HCT116 (cell line): ENCODE measurements at regions not wholly inside any gene's neighbourhood (a gene's known extent, or its start where the extent isn't known, plus 50 kb on each side); places are given as distances from the start of the nearest gene placed in this dataset.

Experiments
- ATAC-seq: fragments of 200-7000 bp; cut with Tn5 transposase; 2 replicates; pipeline ENCODE4 v1.9.1; 2020; ENCODE audit warnings: mild to moderate bottlenecking, moderate library complexity
- BruUV-seq: library from RNA; stranded (reverse); fragments of 400-500 nt; replicated peaks from 2 replicates; lab custom pipeline; 2021; lab: Mats Ljungman, UMichigan
- CTCF ChIA-PET: fragments of 300-600 bp; sonication (Branson Sonifier 250); formaldehyde crosslinking; loops from one replicate; lab custom pipeline; 2021; ENCODE audit warnings: antibody characterized with exemption; lab: Charles Lee
- POLR2A ChIA-PET: fragments of 300-600, 350-600 bp; sonication (Branson Sonifier 250); formaldehyde crosslinking; loops from one replicate; lab custom pipeline; 2021; ENCODE audit warnings: antibody characterized with exemption; lab: Charles Lee
- RAD21 ChIA-PET, 2 experiments: fragments of 300-600 bp; sonication (Branson Sonifier 250); formaldehyde crosslinking; loops; one replicate each; lab custom pipeline; 2023; ENCODE audit warnings: low total read pairs in 2 of 2; ENCODE audit not compliant: uncharacterized antibody in 2 of 2, unreplicated experiment in 2 of 2, low non-redundant PET in 1 of 2; lab: Charles Lee
- DNase-seq: peaks from one replicate; pipeline ENCODE4 v3.0.0-alpha.2; 2010; ENCODE audit warnings: low read depth, low spot score
- H2AFZ ChIP-seq: fragments of 200-600 bp; shearing (Covaris generic), sonication (generic); 2 replicates; pipeline ENCODE4 v1.6.1; 2017; ENCODE audit warnings: low read depth, mixed run types, mixed read lengths, antibody characterized with exemption, low read length; ENCODE audit not compliant: poor library complexity, severe bottlenecking
- H3K27ac ChIP-seq: 2 replicates; pipeline ENCODE4 v1.5.1; 2012; ENCODE audit warnings: low read depth, low read length
- H3K27me3 ChIP-seq: fragments of 200-600 bp; sonication (generic); 2 replicates; pipeline ENCODE4 v1.6.1; 2016; ENCODE audit warnings: mixed run types, low read length, mixed read lengths; ENCODE audit not compliant: insufficient read depth
- H3K36me3 ChIP-seq, 2 experiments: fragments of 200-500 bp in 1 of 2; fragments of 200-600 bp in 1 of 2; sonication (Bioruptor generic) in 1 of 2; sonication (generic) in 1 of 2; 2 replicates each; pipeline versions ENCODE4 v1.5.1 to v1.6.1; 2014 to 2016; ENCODE audit warnings: low read length in 2 of 2, inconsistent platforms in 1 of 2, mixed read lengths in 1 of 2, mixed run types in 1 of 2; ENCODE audit not compliant: insufficient read depth in 2 of 2, control insufficient read depth in 1 of 2
- H3K4me1 ChIP-seq, 2 experiments: fragments of 200-600 bp in 1 of 2; sonication (generic) in 1 of 2; 2 replicates each; pipeline versions ENCODE4 v1.5.1 to v1.6.1; 2012 to 2017; ENCODE audit warnings: low read length in 2 of 2, inconsistent platforms in 1 of 2, mild to moderate bottlenecking in 1 of 2, mixed read lengths in 1 of 2, mixed run types in 1 of 2, moderate library complexity in 1 of 2; ENCODE audit not compliant: insufficient read depth in 2 of 2, control insufficient read depth in 1 of 2
- H3K4me2 ChIP-seq: fragments of 200-600 bp; sonication (generic); 2 replicates; pipeline ENCODE4 v1.6.1; 2017; ENCODE audit warnings: mixed run types, low read length, mixed read lengths
- H3K4me3 ChIP-seq, 2 experiments: fragments of 200-600 bp in 1 of 2; sonication (generic) in 1 of 2; replicated peaks in 1 of 2; 2 replicates each; pipeline ENCODE4 v1.5.1; 2011 to 2016; ENCODE audit warnings: low read length in 2 of 2, control low read depth in 1 of 2, low read depth in 1 of 2, mild to moderate bottlenecking in 1 of 2, mixed read lengths in 1 of 2, mixed run types in 1 of 2
- H3K79me2 ChIP-seq: fragments of 200-600 bp; sonication (generic); 2 replicates; pipeline ENCODE4 v1.6.1; 2017; ENCODE audit warnings: mild to moderate bottlenecking, mixed run types, low read length, moderate library complexity, mixed read lengths; ENCODE audit not compliant: insufficient read depth
- H3K9ac ChIP-seq: fragments of 200-600 bp; sonication (generic); 2 replicates; pipeline ENCODE4 v1.6.1; 2016; ENCODE audit warnings: low read length, mixed read lengths
- H3K9me2 ChIP-seq: fragments of 200-600 bp; sonication (generic), shearing (Covaris generic); 2 replicates; pipeline ENCODE4 v1.6.1; 2017; ENCODE audit warnings: mixed run types, mild to moderate bottlenecking, moderate library complexity; ENCODE audit not compliant: insufficient read depth
- H3K9me3 ChIP-seq, 2 experiments: fragments of 200-500 bp in 1 of 2; fragments of 200-600 bp in 1 of 2; sonication (Bioruptor generic) in 1 of 2; sonication (generic) in 1 of 2; 2 replicates each; pipeline ENCODE4 v1.6.1; 2014 to 2017; ENCODE audit warnings: low read length in 2 of 2, mixed read lengths in 2 of 2, inconsistent platforms in 1 of 2, low read depth in 1 of 2, mild to moderate bottlenecking in 1 of 2, mixed run types in 1 of 2, moderate library complexity in 1 of 2; ENCODE audit not compliant: control insufficient read depth in 1 of 2, insufficient read depth in 1 of 2
- H4K20me1 ChIP-seq: fragments of 200-600 bp; sonication (generic), shearing (Covaris generic); 2 replicates; pipeline ENCODE4 v1.6.1; 2017; ENCODE audit warnings: mixed run types, mild to moderate bottlenecking, moderate library complexity; ENCODE audit not compliant: insufficient read depth
- CBX3 ChIP-seq: IDR thresholded peaks from 2 replicates; pipeline ENCODE4 v1.6.1; 2012; ENCODE audit warnings: low read depth
- CEBPB ChIP-seq: IDR thresholded peaks from 2 replicates; pipeline ENCODE4 v1.6.1; 2012; ENCODE audit warnings: low read depth
- EGR1 ChIP-seq: IDR thresholded peaks from 2 replicates; pipeline ENCODE4 v1.6.1; 2012; ENCODE audit warnings: low read depth
- EZH2 ChIP-seq: fragments of 200-600 bp; sonication (generic); IDR thresholded peaks from 2 replicates; pipeline ENCODE4 v1.6.1; 2017; ENCODE audit warnings: antibody characterized with exemption, mixed run types
- EZH2phosphoT487 ChIP-seq: fragments of 200-600 bp; IDR thresholded peaks from 2 replicates; pipeline ENCODE4 v1.6.1; 2018; ENCODE audit warnings: antibody characterized with exemption, borderline replicate concordance
- FOSL1 ChIP-seq: IDR thresholded peaks from 2 replicates; pipeline ENCODE4 v1.6.1; 2012; ENCODE audit warnings: low read depth
- JUND ChIP-seq: IDR thresholded peaks from 2 replicates; pipeline ENCODE4 v1.6.1; 2012
- POLR2A ChIP-seq: IDR thresholded peaks from 2 replicates; pipeline ENCODE4 v1.7.0; 2011; ENCODE audit warnings: borderline replicate concordance; ENCODE audit not compliant: insufficient read depth, insufficient read length; ENCODE audit errors: extremely low read depth
- POLR2AphosphoS5 ChIP-seq: IDR thresholded peaks from 2 replicates; pipeline ENCODE4 v1.6.1; 2011; ENCODE audit warnings: mild to moderate bottlenecking, low read depth, low read length, moderate library complexity
- RAD21 ChIP-seq: IDR thresholded peaks from 2 replicates; pipeline ENCODE4 v1.6.1; 2012; ENCODE audit warnings: low read depth, mild to moderate bottlenecking
- REST ChIP-seq: IDR thresholded peaks from 2 replicates; pipeline ENCODE4 v1.6.1; 2012; ENCODE audit warnings: low read depth
- SIN3A ChIP-seq: IDR thresholded peaks from 2 replicates; pipeline ENCODE4 v1.6.1; 2012; ENCODE audit warnings: low read depth
- SRF ChIP-seq: IDR thresholded peaks from 2 replicates; pipeline ENCODE4 v1.6.1; 2012; ENCODE audit warnings: low read depth
- TCF7L2 ChIP-seq: IDR thresholded peaks from 2 replicates; pipeline ENCODE4 v1.7.0; 2011; ENCODE audit warnings: borderline replicate concordance, inconsistent platforms; ENCODE audit not compliant: insufficient read depth, insufficient read length; ENCODE audit errors: extremely low read depth
- YY1 ChIP-seq: IDR thresholded peaks from 2 replicates; pipeline ENCODE4 v1.6.1; 2011; ENCODE audit warnings: low read length, low read depth, moderate library complexity, mild to moderate bottlenecking; ENCODE audit not compliant: insufficient replicate concordance; ENCODE audit errors: extremely low read depth
- ZBTB33 ChIP-seq: IDR thresholded peaks from 2 replicates; pipeline ENCODE4 v1.6.1; 2011; ENCODE audit warnings: mild to moderate bottlenecking, low read length, moderate library complexity; ENCODE audit not compliant: insufficient replicate concordance; ENCODE audit errors: extremely low read depth
- ZFX ChIP-seq: fragments of 450-650 bp; IDR thresholded peaks from 2 replicates; pipeline ENCODE4 v1.6.1; 2017
- ZNF274 ChIP-seq: fragments of 200-500 bp; sonication (Bioruptor generic); IDR thresholded peaks from 2 replicates; pipeline ENCODE4 v1.6.1; 2014; ENCODE audit warnings: mild to moderate bottlenecking, low read depth, low read length, inconsistent platforms
- intact Hi-C: fragments of 100-400 bp; cut with micrococcal nuclease; formaldehyde crosslinking; loops from 2 replicates; pipeline ENCODE4 v1.10.0; 2022
- TF ChIP-seq, protein P1 (sequence below), 3 experiments: fragments of 200-600 bp in 1 of 3; sonication (generic) in 1 of 3; IDR thresholded peaks in 2 of 3; conservative IDR thresholded peaks in 1 of 3; 2 replicates each; pipeline ENCODE4 v1.5.1; 2012 to 2017; ENCODE audit warnings: low read depth in 2 of 3, low read length in 2 of 3, antibody characterized with exemption in 1 of 3, borderline replicate concordance in 1 of 3, control low read depth in 1 of 3, mild to moderate bottlenecking in 1 of 3, mixed read lengths in 1 of 3, mixed run types in 1 of 3, moderate library complexity in 1 of 3; ENCODE audit not compliant: insufficient read depth in 1 of 3
- TF ChIP-seq, protein P2 (sequence below): IDR thresholded peaks from 2 replicates; pipeline ENCODE4 v1.6.1; 2012

GRCh38 chr13:76293346-76293745 lies 592.9 kb downstream of the KCTD12 start:
- Histone ChIP-seq H3K4me1 (no peaks in the 10 kb centered on the region), H3K9me3 (no peaks in the 10 kb centered on the region), H3K79me2 (no peaks in the 10 kb centered on the region), H3K4me3 (no peak overlapping the region), H3K4me2 (no peak overlapping the region), H3K27ac (no peak overlapping the region), H3K36me3 (no peaks in the 10 kb centered on the region), H2AFZ (no peak overlapping the region), H4K20me1 (no peaks in the 10 kb centered on the region), H3K9me2 (no peaks in the 10 kb centered on the region), H3K27me3 (no peaks in the 10 kb centered on the region), H3K9ac (no peak overlapping the region)
- POLR2A ChIA-PET, result no interaction called here
- BruUV-seq, result no TSS peak
- no peak for ATAC-seq
- CTCF ChIA-PET, result no interaction called here
- intact Hi-C loops, result loop anchor here (5.0 kb wide), 1 partner anchor 34 kb away; no protein-coding TSS in a partner anchor
- RAD21 ChIA-PET, result no interaction called here
- no peak for DNase-seq
- TF ChIP-seq ZFX, result no peak
- no peak for TF ChIP-seq CBX3
- no peak for TF ChIP-seq REST
- no peak for TF ChIP-seq ZNF274
- TF ChIP-seq CEBPB, result no peak
- TF ChIP-seq RAD21, result no peak
- TF ChIP-seq EGR1, result no peak
- no peak for TF ChIP-seq YY1
- no peak for TF ChIP-seq FOSL1
- no peak for TF ChIP-seq SRF
- no peak for TF ChIP-seq EZH2phosphoT487
- TF ChIP-seq JUND, result no peak
- TF ChIP-seq SIN3A, result no peak
- TF ChIP-seq EZH2, result no peak
- no peak for TF ChIP-seq ZBTB33
- no peak for TF ChIP-seq POLR2AphosphoS5
- TF ChIP-seq, protein P1, sequence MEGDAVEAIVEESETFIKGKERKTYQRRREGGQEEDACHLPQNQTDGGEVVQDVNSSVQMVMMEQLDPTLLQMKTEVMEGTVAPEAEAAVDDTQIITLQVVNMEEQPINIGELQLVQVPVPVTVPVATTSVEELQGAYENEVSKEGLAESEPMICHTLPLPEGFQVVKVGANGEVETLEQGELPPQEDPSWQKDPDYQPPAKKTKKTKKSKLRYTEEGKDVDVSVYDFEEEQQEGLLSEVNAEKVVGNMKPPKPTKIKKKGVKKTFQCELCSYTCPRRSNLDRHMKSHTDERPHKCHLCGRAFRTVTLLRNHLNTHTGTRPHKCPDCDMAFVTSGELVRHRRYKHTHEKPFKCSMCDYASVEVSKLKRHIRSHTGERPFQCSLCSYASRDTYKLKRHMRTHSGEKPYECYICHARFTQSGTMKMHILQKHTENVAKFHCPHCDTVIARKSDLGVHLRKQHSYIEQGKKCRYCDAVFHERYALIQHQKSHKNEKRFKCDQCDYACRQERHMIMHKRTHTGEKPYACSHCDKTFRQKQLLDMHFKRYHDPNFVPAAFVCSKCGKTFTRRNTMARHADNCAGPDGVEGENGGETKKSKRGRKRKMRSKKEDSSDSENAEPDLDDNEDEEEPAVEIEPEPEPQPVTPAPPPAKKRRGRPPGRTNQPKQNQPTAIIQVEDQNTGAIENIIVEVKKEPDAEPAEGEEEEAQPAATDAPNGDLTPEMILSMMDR (IDR thresholded peaks at IDR 0.05 in 2 of 3, conservative IDR thresholded peaks at IDR 0.05 in 1 of 3; ENCODE audit: borderline replicate concordance in 1 of 3, insufficient read depth in 1 of 3, low read depth in 2 of 3, low read length in 2 of 3), result no peak
- TF ChIP-seq, protein P2, sequence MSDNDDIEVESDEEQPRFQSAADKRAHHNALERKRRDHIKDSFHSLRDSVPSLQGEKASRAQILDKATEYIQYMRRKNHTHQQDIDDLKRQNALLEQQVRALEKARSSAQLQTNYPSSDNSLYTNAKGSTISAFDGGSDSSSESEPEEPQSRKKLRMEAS, result no peak
- TF ChIP-seq POLR2A, result no peak
- no peak for TF ChIP-seq TCF7L2
